ENCODE measurements at regions not wholly inside any gene's neighbourhood (a gene's known extent, or its start where the extent isn't known, plus 50 kb on each side); places are given as distances from the start of the nearest gene placed in this dataset.

DNA sequence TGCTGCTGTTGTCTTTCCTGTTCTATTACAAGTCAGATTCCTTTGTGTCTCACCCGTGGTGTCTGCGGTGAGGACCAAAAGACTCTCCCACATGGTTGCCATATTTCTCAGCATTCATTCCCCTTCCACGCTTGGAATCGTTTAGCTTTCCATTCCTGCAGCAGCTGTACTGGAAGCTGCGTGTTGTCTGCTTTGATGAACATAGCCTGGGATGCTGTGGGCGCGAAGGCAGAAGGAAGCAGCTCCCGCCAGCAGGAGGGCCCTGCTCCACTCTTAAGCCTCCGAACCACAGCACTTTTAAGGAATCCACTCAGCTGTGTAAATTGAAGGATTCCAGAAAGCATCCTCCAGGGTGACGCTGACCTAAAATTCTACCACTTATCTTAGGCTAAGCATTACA, 303.6 kb upstream of the PITRM1 start:
- H3K4me3 Mint-ChIP-seq: no peak overlapping the region
- TF ChIP-seq CTCF (IDR thresholded peaks at IDR 0.05; ENCODE audit: unreplicated experiment in 3 of 3): no peak
- H3K9me3 Mint-ChIP-seq: no peaks in the 10 kb centered on the region
- H3K27ac Mint-ChIP-seq: peak overlapping the region in 1 of 3 experiments; percentile 56
- H3K27me3 Mint-ChIP-seq (ENCODE audit: low read depth): no peaks in the 10 kb centered on the region
- H3K36me3 Mint-ChIP-seq (ENCODE audit: low read depth): no peaks in the 10 kb centered on the region
- H3K4me1 Mint-ChIP-seq: peaks cover 22% of the 10 kb centered on the region

- H3K4me3 Mint-ChIP-seq: no peak overlapping the region
- TF ChIP-seq CTCF (IDR thresholded peaks at IDR 0.05; ENCODE audit: unreplicated experiment in 3 of 3): no peak
- peaks cover 27% of the 10 kb centered on the region for H3K4me1 Mint-ChIP-seq
These were observed 302.8 kb upstream of the PITRM1 start for GRCh38 chr10:3475367-3475766.

DNA sequence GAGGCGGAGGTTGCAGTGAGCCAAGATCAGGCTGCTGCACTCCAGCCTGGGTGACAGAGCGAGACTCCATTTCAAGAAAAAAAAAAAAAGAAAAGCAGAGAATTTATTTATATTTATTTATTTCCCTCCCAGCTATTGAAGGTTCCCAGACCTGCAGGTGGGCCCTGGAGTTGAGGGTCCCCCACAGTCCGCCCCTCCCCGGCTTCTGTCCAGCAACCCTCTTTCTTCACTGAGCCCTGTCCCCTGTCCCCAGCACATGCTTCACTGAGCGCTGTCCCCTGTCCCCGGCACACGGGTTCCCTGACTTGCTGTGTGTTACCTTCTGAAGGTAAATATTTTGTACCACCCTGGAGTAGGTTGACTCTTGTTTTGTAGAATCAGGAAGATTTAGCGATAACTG, 301.7 kb upstream of the PITRM1 start:
- Mint-ChIP-seq H3K27ac (peak overlapping the region in 1 of 3 experiments; percentile 58), H3K4me1 (peaks cover 38% of the 10 kb centered on the region), H3K27me3 (ENCODE audit: low read depth) (no peaks in the 10 kb centered on the region), H3K36me3 (ENCODE audit: low read depth) (peaks cover 3% of the 10 kb centered on the region), H3K4me3 (no peak overlapping the region), H3K9me3 (no peaks in the 10 kb centered on the region)
- no peak for TF ChIP-seq CTCF (IDR thresholded peaks at IDR 0.05; ENCODE audit: unreplicated experiment in 3 of 3)

More at GRCh38 chr10:3475367-3475766, 302.8 kb upstream of the PITRM1 start:
- Mint-ChIP-seq H3K9me3 (no peaks in the 10 kb centered on the region), H3K27ac (peak overlapping the region in 1 of 3 experiments; percentile 40), H3K27me3 (ENCODE audit: low read depth) (no peaks in the 10 kb centered on the region), H3K36me3 (ENCODE audit: low read depth) (peaks cover 3% of the 10 kb centered on the region)

DNA sequence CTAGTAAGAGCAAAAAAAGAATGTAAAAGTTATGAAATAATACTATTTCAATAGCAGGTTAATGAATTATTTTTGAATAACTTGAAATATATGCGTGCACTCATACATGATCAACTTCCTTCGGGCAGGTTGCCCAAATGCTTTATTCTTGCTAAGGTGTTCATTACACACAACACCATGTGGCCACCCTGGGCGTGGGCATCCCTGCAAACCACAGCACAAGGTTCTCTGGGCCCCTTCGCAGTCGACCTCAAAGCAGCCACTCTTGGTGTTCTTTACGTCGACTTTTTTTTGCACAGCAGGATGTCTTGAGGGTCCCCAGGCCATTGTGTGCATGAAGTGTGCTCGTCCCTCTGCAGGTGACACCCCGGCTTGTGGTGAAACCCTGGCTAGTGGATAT, 300.7 kb upstream of the PITRM1 start:
- Mint-ChIP-seq H3K4me3 (no peak overlapping the region), H3K9me3 (no peaks in the 10 kb centered on the region), H3K27ac (peak overlapping the region in 2 of 3 experiments; percentile 87 to 89), H3K27me3 (ENCODE audit: low read depth) (no peaks in the 10 kb centered on the region), H3K36me3 (ENCODE audit: low read depth) (peaks cover 3% of the 10 kb centered on the region), H3K4me1 (peaks cover 48% of the 10 kb centered on the region)
- TF ChIP-seq CTCF (IDR thresholded peaks at IDR 0.05; ENCODE audit: unreplicated experiment in 3 of 3): no peak

DNA sequence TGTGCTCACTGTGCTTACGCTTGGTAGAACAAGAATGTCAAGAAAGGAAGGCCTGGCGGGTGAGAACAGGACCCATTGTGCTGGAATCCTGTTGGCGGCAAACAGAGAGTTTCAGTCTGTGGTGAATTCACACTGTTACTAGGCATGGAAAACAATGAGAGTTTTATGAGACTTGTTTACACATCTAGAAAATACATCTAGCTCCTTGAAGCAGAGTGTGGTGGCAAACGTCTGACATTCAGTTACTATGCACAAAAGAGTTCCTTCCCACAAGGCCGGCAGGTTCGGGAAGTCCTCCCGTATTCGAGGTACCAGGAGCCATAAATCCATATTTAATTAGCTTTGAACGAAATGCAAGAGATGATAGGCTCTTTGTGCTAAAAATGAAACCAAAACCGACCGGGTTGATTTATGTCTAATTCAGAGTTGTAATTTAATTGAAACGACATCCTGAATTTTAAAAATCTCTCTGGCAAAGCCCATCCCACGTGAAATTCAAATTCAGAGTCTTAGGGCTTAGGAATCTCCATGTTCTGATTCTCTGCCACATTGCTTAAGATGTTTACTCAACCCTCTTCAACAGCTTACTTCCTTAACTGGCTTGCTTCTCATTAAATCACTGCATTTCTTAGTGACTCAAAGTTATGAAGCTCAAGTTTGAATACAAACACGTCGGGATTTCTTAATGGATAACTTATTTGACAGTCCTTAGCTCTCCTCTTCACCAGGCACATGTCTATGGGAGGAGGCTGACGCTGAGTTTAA, 299.9 kb upstream of the PITRM1 start:
- Mint-ChIP-seq H3K27ac (peak overlapping the region; percentile 87 to 89 (median 88)), H3K4me1 (peaks cover 56% of the 10 kb centered on the region), H3K36me3 (ENCODE audit: low read depth) (peaks cover 3% of the 10 kb centered on the region), H3K9me3 (no peaks in the 10 kb centered on the region), H3K4me3 (peak overlapping the region in 2 of 3 experiments; percentile 27 to 38), H3K27me3 (ENCODE audit: low read depth) (no peaks in the 10 kb centered on the region)
- TF ChIP-seq CTCF (IDR thresholded peaks at IDR 0.05; ENCODE audit: unreplicated experiment in 3 of 3): no peak

- TF ChIP-seq CTCF (IDR thresholded peaks at IDR 0.05; ENCODE audit: unreplicated experiment in 3 of 3): no peak
- H3K27me3 Mint-ChIP-seq (ENCODE audit: low read depth): no peaks in the 10 kb centered on the region
- peaks cover 60% of the 10 kb centered on the region for H3K4me1 Mint-ChIP-seq
- peak overlapping the region; percentile 87 to 89 (median 88) for H3K27ac Mint-ChIP-seq
- H3K9me3 Mint-ChIP-seq: no peaks in the 10 kb centered on the region
- peaks cover 3% of the 10 kb centered on the region for H3K36me3 Mint-ChIP-seq (ENCODE audit: low read depth)
- peak overlapping the region in 2 of 3 experiments; percentile 9 to 38 for H3K4me3 Mint-ChIP-seq
These were observed 299.3 kb upstream of the PITRM1 start for GRCh38 chr10:3471927-3472286.
